GM23338 (cell line): ENCODE measurements at regions not wholly inside any gene's neighbourhood (a gene's known extent, or its start where the extent isn't known, plus 50 kb on each side); places are given as distances from the start of the nearest gene placed in this dataset.

Source experiments
- ATAC-seq: fragments of 200-7000 bp; cut with Tn5 transposase; 3 replicates; pipeline ENCODE4 v1.9.1; 2020
- DNase-seq: peaks from one replicate; pipeline ENCODE4 v3.0.0-alpha.2; 2015; ENCODE audit warnings: low spot score
- H2AFZ ChIP-seq: fragments of 200-600 bp; sonication (generic); 2 replicates; pipeline ENCODE4 v1.8.0; 2016; ENCODE audit warnings: antibody characterized with exemption, mild to moderate bottlenecking, moderate library complexity
- H3F3A ChIP-seq: fragments of 200-600 bp; sonication (generic); replicated peaks from 2 replicates; pipeline ENCODE4 v1.8.0; 2017; ENCODE audit warnings: antibody characterized with exemption, mixed run types, low read depth
- H3K27ac ChIP-seq: fragments of 200-600 bp; sonication (generic); 2 replicates; pipeline ENCODE4 v1.6.1; 2016; ENCODE audit warnings: low read depth
- H3K27me3 ChIP-seq: fragments of 200-600 bp; sonication (generic); 2 replicates; pipeline ENCODE4 v1.8.0; 2016; ENCODE audit warnings: mild to moderate bottlenecking, mixed run types, moderate library complexity; ENCODE audit not compliant: insufficient read depth
- H3K36me3 ChIP-seq: fragments of 200-600 bp; sonication (generic); 2 replicates; pipeline ENCODE4 v1.8.0; 2016; ENCODE audit warnings: mild to moderate bottlenecking; ENCODE audit not compliant: insufficient read depth
- H3K4me1 ChIP-seq: fragments of 200-600 bp; sonication (generic); 2 replicates; pipeline ENCODE4 v1.8.0; 2016; ENCODE audit warnings: mild to moderate bottlenecking, moderate library complexity; ENCODE audit not compliant: insufficient read depth
- H3K4me2 ChIP-seq: fragments of 200-600 bp; sonication (generic); 2 replicates; pipeline ENCODE4 v1.7.1; 2017; ENCODE audit warnings: mixed run types
- H3K4me3 ChIP-seq: fragments of 200-600 bp; sonication (generic); 2 replicates; pipeline ENCODE4 v1.6.1; 2016; ENCODE audit warnings: mixed run types
- H3K79me2 ChIP-seq: fragments of 200-600 bp; sonication (generic); replicated peaks from 2 replicates; pipeline ENCODE4 v1.8.0; 2017; ENCODE audit warnings: mild to moderate bottlenecking; ENCODE audit not compliant: insufficient read depth
- H3K9me2 ChIP-seq: fragments of 200-600 bp; sonication (generic); 2 replicates; pipeline ENCODE4 v1.8.0; 2017; ENCODE audit not compliant: insufficient read depth
- H4K20me1 ChIP-seq: fragments of 200-600 bp; sonication (generic); replicated peaks from 2 replicates; pipeline ENCODE4 v1.8.0; 2017; ENCODE audit warnings: mild to moderate bottlenecking; ENCODE audit not compliant: insufficient read depth
- H3K27ac Mint-ChIP-seq: 2 replicates; pipeline ENCODE4 v1.8.0; 2020; ENCODE audit warnings: inconsistent platforms, mild to moderate bottlenecking, moderate library complexity, mixed read lengths
- H3K27me3 Mint-ChIP-seq: 3 replicates; pipeline ENCODE4 v1.8.0; 2022; ENCODE audit warnings: low read depth, mild to moderate bottlenecking, moderate library complexity, mixed read lengths, inconsistent platforms; ENCODE audit not compliant: insufficient read depth, poor library complexity
- H3K36me3 Mint-ChIP-seq: 3 replicates; pipeline ENCODE4 v1.8.0; 2021; ENCODE audit warnings: low read depth, mild to moderate bottlenecking, inconsistent platforms, moderate library complexity, mixed read lengths
- H3K4me1 Mint-ChIP-seq: 3 replicates; pipeline ENCODE4 v1.8.0; 2020; ENCODE audit warnings: mild to moderate bottlenecking, inconsistent platforms, mixed read lengths
- H3K4me3 Mint-ChIP-seq: 3 replicates; pipeline ENCODE4 v1.8.0; 2021; ENCODE audit warnings: moderate library complexity, mild to moderate bottlenecking, inconsistent platforms, mixed read lengths
- H3K9me3 Mint-ChIP-seq: 3 replicates; pipeline ENCODE4 v1.8.0; 2020; ENCODE audit warnings: moderate library complexity, mild to moderate bottlenecking, inconsistent platforms, mixed read lengths
- CREB1 ChIP-seq: fragments of 250-450 bp; sonication (Bioruptor Pico); IDR thresholded peaks from 2 replicates; pipeline ENCODE4 v1.5.0; 2020; ENCODE audit warnings: low read depth, mild to moderate bottlenecking, moderate library complexity
- CTCF ChIP-seq, 2 experiments: fragments of 200-600 bp in 1 of 2; sonication (generic) in 1 of 2; conservative IDR thresholded peaks; 2 replicates each; pipeline versions ENCODE4 v1.5.1 to v1.6.1; 2016 to 2017; ENCODE audit warnings: antibody characterized with exemption in 2 of 2, low read depth in 2 of 2, mild to moderate bottlenecking in 2 of 2, moderate library complexity in 1 of 2
- EZH2 ChIP-seq: fragments of 200-600 bp; sonication (generic); IDR thresholded peaks from one replicate; pipeline ENCODE4 v1.8.0; 2017; ENCODE audit warnings: antibody characterized with exemption, mild to moderate bottlenecking, low read depth; ENCODE audit not compliant: unreplicated experiment
- EZH2phosphoT487 ChIP-seq: fragments of 200-600 bp; sonication (generic); IDR thresholded peaks from one replicate; pipeline ENCODE4 v1.8.1; 2018; ENCODE audit warnings: antibody characterized with exemption; ENCODE audit not compliant: unreplicated experiment
- JUNB ChIP-seq: IDR thresholded peaks from one replicate; pipeline ENCODE4 v1.6.1; 2016; ENCODE audit warnings: antibody characterized with exemption; ENCODE audit not compliant: unreplicated experiment
- NANOG ChIP-seq: IDR thresholded peaks from 2 replicates; pipeline ENCODE4 v1.6.1; 2016; ENCODE audit warnings: antibody characterized with exemption, borderline replicate concordance
- POLR2AphosphoS5 ChIP-seq: IDR thresholded peaks from 2 replicates; pipeline ENCODE4 v1.6.1; 2016; ENCODE audit warnings: antibody characterized with exemption, low read depth
- REST ChIP-seq: IDR thresholded peaks from one replicate; pipeline ENCODE4 v1.6.1; 2018; ENCODE audit warnings: antibody characterized with exemption; ENCODE audit not compliant: unreplicated experiment
- STAT1 ChIP-seq: IDR thresholded peaks from one replicate; pipeline ENCODE4 v1.6.1; 2016; ENCODE audit warnings: antibody characterized with exemption; ENCODE audit not compliant: unreplicated experiment
- ZNF114 ChIP-seq: fragments of 250-450 bp; sonication (Bioruptor Pico); IDR thresholded peaks from 2 replicates; pipeline ENCODE4 v1.5.0; 2020; ENCODE audit warnings: mild to moderate bottlenecking, moderate library complexity
- ZNF331 ChIP-seq: fragments of 250-450 bp; sonication (Bioruptor Pico); IDR thresholded peaks from 2 replicates; pipeline ENCODE4 v1.5.0; 2020; ENCODE audit warnings: low read depth, mild to moderate bottlenecking, moderate library complexity
- TF ChIP-seq, protein P1 (sequence below): IDR thresholded peaks from 2 replicates; pipeline ENCODE4 v1.6.1; 2016; ENCODE audit warnings: antibody characterized with exemption
- TF ChIP-seq, protein P2 (sequence below): fragments of 250-450 bp; sonication (Bioruptor Pico); IDR thresholded peaks from 2 replicates; pipeline ENCODE4 v1.5.0; 2020; ENCODE audit warnings: mild to moderate bottlenecking, moderate library complexity

- ATAC-seq, result no peak
- H3K27ac Mint-ChIP-seq, result no peak overlapping the region
These were observed 250.9 kb upstream of the PIK3R1 start for GRCh38 chr5:67964619-67965018.

More at GRCh38 chr5:67964619-67965018, 250.9 kb upstream of the PIK3R1 start:
- 0 out of 3 replicates have a peak, but pooled peaks cover 5% of the 10 kb centered on the region for H3K36me3 Mint-ChIP-seq
- Histone ChIP-seq H2AFZ (no peak overlapping the region), H4K20me1 (no peaks in the 10 kb centered on the region), H3K4me3 (no peak overlapping the region), H3F3A (no peaks in the 10 kb centered on the region), H3K4me2 (no peak overlapping the region), H3K9me2 (peaks cover 6% of the 10 kb centered on the region; the same call in 1 of the 2 replicates), H3K27ac (no peak overlapping the region), H3K36me3 (no peaks in the 10 kb centered on the region), H3K79me2 (no peaks in the 10 kb centered on the region), H3K4me1 (peaks cover 5% of the 10 kb centered on the region; the same call in 1 of the 2 replicates), H3K27me3 (no peaks in the 10 kb centered on the region)
- no peak for TF ChIP-seq EZH2phosphoT487
- TF ChIP-seq REST, result no peak
- no peak for TF ChIP-seq CREB1 (CRISPR knock-in tag)
- TF ChIP-seq NANOG, result no peak
- TF ChIP-seq, protein P1, sequence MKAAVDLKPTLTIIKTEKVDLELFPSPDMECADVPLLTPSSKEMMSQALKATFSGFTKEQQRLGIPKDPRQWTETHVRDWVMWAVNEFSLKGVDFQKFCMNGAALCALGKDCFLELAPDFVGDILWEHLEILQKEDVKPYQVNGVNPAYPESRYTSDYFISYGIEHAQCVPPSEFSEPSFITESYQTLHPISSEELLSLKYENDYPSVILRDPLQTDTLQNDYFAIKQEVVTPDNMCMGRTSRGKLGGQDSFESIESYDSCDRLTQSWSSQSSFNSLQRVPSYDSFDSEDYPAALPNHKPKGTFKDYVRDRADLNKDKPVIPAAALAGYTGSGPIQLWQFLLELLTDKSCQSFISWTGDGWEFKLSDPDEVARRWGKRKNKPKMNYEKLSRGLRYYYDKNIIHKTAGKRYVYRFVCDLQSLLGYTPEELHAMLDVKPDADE, result no peak
- no peak for TF ChIP-seq CTCF (conservative IDR thresholded peaks at IDR 0.05; ENCODE audit: low read depth in 2 of 2)
- TF ChIP-seq ZNF114 (CRISPR knock-in tag), result no peak
- no peak for TF ChIP-seq STAT1
- TF ChIP-seq ZNF331 (CRISPR knock-in tag), result no peak
- no peak for TF ChIP-seq JUNB
- TF ChIP-seq EZH2, result no peak
- TF ChIP-seq, protein P2, sequence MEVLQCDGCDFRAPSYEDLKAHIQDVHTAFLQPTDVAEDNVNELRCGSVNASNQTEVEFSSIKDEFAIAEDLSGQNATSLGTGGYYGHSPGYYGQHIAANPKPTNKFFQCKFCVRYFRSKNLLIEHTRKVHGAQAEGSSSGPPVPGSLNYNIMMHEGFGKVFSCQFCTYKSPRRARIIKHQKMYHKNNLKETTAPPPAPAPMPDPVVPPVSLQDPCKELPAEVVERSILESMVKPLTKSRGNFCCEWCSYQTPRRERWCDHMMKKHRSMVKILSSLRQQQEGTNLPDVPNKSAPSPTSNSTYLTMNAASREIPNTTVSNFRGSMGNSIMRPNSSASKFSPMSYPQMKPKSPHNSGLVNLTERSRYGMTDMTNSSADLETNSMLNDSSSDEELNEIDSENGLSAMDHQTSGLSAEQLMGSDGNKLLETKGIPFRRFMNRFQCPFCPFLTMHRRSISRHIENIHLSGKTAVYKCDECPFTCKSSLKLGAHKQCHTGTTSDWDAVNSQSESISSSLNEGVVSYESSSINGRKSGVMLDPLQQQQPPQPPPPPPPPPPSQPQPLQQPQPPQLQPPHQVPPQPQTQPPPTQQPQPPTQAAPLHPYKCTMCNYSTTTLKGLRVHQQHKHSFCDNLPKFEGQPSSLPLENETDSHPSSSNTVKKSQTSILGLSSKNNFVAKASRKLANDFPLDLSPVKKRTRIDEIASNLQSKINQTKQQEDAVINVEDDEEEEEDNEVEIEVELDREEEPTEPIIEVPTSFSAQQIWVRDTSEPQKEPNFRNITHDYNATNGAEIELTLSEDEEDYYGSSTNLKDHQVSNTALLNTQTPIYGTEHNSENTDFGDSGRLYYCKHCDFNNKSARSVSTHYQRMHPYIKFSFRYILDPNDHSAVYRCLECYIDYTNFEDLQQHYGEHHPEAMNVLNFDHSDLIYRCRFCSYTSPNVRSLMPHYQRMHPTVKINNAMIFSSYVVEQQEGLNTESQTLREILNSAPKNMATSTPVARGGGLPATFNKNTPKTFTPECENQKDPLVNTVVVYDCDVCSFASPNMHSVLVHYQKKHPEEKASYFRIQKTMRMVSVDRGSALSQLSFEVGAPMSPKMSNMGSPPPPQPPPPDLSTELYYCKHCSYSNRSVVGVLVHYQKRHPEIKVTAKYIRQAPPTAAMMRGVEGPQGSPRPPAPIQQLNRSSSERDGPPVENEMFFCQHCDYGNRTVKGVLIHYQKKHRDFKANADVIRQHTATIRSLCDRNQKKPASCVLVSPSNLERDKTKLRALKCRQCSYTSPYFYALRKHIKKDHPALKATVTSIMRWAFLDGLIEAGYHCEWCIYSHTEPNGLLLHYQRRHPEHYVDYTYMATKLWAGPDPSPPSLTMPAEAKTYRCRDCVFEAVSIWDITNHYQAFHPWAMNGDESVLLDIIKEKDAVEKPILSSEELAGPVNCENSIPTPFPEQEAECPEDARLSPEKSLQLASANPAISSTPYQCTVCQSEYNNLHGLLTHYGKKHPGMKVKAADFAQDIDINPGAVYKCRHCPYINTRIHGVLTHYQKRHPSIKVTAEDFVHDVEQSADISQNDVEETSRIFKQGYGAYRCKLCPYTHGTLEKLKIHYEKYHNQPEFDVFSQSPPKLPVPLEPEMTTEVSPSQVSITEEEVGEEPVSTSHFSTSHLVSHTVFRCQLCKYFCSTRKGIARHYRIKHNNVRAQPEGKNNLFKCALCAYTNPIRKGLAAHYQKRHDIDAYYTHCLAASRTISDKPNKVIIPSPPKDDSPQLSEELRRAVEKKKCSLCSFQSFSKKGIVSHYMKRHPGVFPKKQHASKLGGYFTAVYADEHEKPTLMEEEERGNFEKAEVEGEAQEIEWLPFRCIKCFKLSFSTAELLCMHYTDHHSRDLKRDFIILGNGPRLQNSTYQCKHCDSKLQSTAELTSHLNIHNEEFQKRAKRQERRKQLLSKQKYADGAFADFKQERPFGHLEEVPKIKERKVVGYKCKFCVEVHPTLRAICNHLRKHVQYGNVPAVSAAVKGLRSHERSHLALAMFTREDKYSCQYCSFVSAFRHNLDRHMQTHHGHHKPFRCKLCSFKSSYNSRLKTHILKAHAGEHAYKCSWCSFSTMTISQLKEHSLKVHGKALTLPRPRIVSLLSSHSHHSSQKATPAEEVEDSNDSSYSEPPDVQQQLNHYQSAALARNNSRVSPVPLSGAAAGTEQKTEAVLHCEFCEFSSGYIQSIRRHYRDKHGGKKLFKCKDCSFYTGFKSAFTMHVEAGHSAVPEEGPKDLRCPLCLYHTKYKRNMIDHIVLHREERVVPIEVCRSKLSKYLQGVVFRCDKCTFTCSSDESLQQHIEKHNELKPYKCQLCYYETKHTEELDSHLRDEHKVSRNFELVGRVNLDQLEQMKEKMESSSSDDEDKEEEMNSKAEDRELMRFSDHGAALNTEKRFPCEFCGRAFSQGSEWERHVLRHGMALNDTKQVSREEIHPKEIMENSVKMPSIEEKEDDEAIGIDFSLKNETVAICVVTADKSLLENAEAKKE (CRISPR knock-in tag), result no peak
- TF ChIP-seq POLR2AphosphoS5, result no peak
- H3K4me3 Mint-ChIP-seq, result no peak overlapping the region
- DNase-seq, result no peak
- peaks cover 3% of the 10 kb centered on the region; the same call in 2 of the 3 replicates for H3K9me3 Mint-ChIP-seq
- peaks cover 2% of the 10 kb centered on the region for H3K27me3 Mint-ChIP-seq
- peaks cover 27% of the 10 kb centered on the region for H3K4me1 Mint-ChIP-seq
